Keratinocyte (primary cell): ENCODE measurements at regions not wholly inside any gene's neighbourhood (a gene's known extent, or its start where the extent isn't known, plus 50 kb on each side); places are given as distances from the start of the nearest gene placed in this dataset.

ENCODE experiments used
- CTCF ChIP-seq, 3 experiments: IDR thresholded peaks in 1 of 3; conservative IDR thresholded peaks in 1 of 3; optimal IDR thresholded peaks in 1 of 3; 2 replicates in 2 of 3; 3 replicates in 1 of 3; pipeline versions ENCODE3 to v1.5.1; 2011; ENCODE audit warnings: low read length in 3 of 3, mild to moderate bottlenecking in 3 of 3, moderate library complexity in 2 of 3, control low read depth in 1 of 3, inconsistent platforms in 1 of 3; ENCODE audit not compliant: insufficient read depth in 2 of 3; ENCODE audit errors: extremely low read depth in 1 of 3
- EZH2 ChIP-seq: IDR thresholded peaks from one replicate; pipeline ENCODE4 v1.6.1; 2012; ENCODE audit warnings: inconsistent platforms, mild to moderate bottlenecking, low read length, moderate library complexity

DNA sequence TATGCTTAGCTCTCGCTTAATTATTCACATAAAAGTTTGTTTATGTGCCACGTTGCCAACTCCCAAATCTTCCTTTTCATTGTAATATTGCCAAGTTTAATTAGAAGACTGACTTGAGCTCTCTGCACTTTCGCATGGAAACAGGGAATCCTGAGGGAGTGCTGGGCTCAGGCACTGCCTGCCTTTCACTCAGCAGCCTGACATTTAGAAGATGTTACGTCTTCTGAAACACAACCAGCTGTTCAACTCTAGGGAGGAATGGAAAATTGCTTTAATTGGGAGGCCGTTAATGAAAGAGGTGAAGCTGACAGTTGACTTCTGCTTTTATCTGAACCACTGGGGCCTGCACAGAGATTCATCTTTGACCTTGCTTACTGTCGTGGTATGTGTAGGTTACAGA is 77.4 kb upstream of the MTHFD1L start:
- TF ChIP-seq EZH2 (no peak), CTCF (optimal IDR thresholded peaks at IDR 0.05 in 1 of 3, IDR thresholded peaks at IDR 0.05 in 1 of 3, conservative IDR thresholded peaks at IDR 0.05 in 1 of 3; ENCODE audit: extremely low read depth in 1 of 3, insufficient read depth in 2 of 3, low read length in 3 of 3) (no peak)
